ENCODE measurements at regions not wholly inside any gene's neighbourhood (a gene's known extent, or its start where the extent isn't known, plus 50 kb on each side); places are given as distances from the start of the nearest gene placed in this dataset.

DNA sequence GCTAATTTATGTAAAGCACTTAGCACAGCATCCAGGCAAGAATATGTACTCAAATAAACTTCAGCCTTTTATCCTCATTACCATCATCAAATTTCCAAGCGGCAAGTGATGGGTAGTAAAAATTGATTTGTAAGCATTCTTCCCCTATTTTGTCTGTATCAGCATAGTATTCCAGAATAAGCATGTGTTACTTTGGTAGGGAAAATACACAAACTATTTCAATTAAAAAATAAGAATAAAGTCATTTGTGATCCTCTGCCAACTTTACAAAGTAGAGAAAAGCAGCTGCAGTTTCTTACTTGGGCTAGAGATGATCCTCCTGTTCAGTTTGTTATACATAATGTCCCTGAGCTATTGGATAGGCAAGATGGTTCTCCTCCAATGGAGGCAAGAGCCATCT is 493.2 kb downstream of the ZEB2 start:
- Histone ChIP-seq H3K27me3 (replicated peaks in 1 of 7) (no peaks in the 10 kb centered on the region), H3K36me3 (peaks cover 0 to 9% (median 0%) of the 10 kb centered on the region in 6 donors), H3K4me3 (no peak overlapping the region), H3K27ac (no peak overlapping the region), H3K9me3 (peaks cover 0 to 14% (median 11%) of the 10 kb centered on the region in 8 donors), H3K4me1 (no peaks in the 10 kb centered on the region)
- WGBS, 5 donors: 94 to 100% (median 96%) methylated on average over 1 of the region's 1 CpG
- intact Hi-C loops (cut with DNase I; ENCODE audit: low total_unique reads): no loop called here
- no peak for TF ChIP-seq POLR2A (IDR thresholded peaks at IDR 0.05)
- TF ChIP-seq POLR2AphosphoS5 (IDR thresholded peaks at IDR 0.05): no peak
- TF ChIP-seq, protein P1, sequence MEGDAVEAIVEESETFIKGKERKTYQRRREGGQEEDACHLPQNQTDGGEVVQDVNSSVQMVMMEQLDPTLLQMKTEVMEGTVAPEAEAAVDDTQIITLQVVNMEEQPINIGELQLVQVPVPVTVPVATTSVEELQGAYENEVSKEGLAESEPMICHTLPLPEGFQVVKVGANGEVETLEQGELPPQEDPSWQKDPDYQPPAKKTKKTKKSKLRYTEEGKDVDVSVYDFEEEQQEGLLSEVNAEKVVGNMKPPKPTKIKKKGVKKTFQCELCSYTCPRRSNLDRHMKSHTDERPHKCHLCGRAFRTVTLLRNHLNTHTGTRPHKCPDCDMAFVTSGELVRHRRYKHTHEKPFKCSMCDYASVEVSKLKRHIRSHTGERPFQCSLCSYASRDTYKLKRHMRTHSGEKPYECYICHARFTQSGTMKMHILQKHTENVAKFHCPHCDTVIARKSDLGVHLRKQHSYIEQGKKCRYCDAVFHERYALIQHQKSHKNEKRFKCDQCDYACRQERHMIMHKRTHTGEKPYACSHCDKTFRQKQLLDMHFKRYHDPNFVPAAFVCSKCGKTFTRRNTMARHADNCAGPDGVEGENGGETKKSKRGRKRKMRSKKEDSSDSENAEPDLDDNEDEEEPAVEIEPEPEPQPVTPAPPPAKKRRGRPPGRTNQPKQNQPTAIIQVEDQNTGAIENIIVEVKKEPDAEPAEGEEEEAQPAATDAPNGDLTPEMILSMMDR (IDR thresholded peaks at IDR 0.05 in 8 of 11, conservative IDR thresholded peaks at IDR 0.05 in 3 of 11): no peak
- no peak for DNase-seq

- H3K27ac ChIP-seq: no peak overlapping the region
- H3K4me3 ChIP-seq: no peak overlapping the region
- intact Hi-C loops (cut with DNase I; ENCODE audit: low total_unique reads): no loop called here
- H3K36me3 ChIP-seq: peaks cover 0 to 3% (median 0%) of the 10 kb centered on the region in 6 donors
- no peaks in the 10 kb centered on the region for H3K4me1 ChIP-seq
- WGBS, 5 donors: 94 to 99% (median 96%) methylated on average over 6 of the region's 6 CpGs
- no peaks in the 10 kb centered on the region for H3K27me3 ChIP-seq (replicated peaks in 1 of 7)
- no peak for TF ChIP-seq POLR2AphosphoS5 (IDR thresholded peaks at IDR 0.05)
- TF ChIP-seq, protein P1 (IDR thresholded peaks at IDR 0.05 in 8 of 11, conservative IDR thresholded peaks at IDR 0.05 in 3 of 11): no peak
- no peak for TF ChIP-seq POLR2A (IDR thresholded peaks at IDR 0.05)
- no peak for DNase-seq
- H3K9me3 ChIP-seq: peaks cover 0 to 20% (median 13%) of the 10 kb centered on the region in 8 donors
These were observed 499.9 kb downstream of the ZEB2 start for GRCh38 chr2:144020047-144020446.

GRCh38 chr2:144015655-144016245 is 504.2 kb downstream of the ZEB2 start:
- Histone ChIP-seq H3K9me3 (no peaks in the 10 kb centered on the region), H3K36me3 (peaks cover 0 to 3% (median 0%) of the 10 kb centered on the region in 6 donors), H3K4me1 (peaks cover 0 to 7% (median 0%) of the 10 kb centered on the region in 6 donors), H3K27ac (no peak overlapping the region), H3K27me3 (replicated peaks in 1 of 7) (no peaks in the 10 kb centered on the region), H3K4me3 (no peak overlapping the region)
- 90 to 99% (median 95%) methylated on average over 6 of the region's 6 CpGs for WGBS, 5 donors
- DNase-seq: no peak
- intact Hi-C loops (cut with DNase I; ENCODE audit: low total_unique reads): no loop called here
- no peak for TF ChIP-seq POLR2AphosphoS5 (IDR thresholded peaks at IDR 0.05)
- TF ChIP-seq POLR2A (IDR thresholded peaks at IDR 0.05): no peak
- TF ChIP-seq, protein P1 (IDR thresholded peaks at IDR 0.05 in 8 of 11, conservative IDR thresholded peaks at IDR 0.05 in 3 of 11): no peak

- Histone ChIP-seq H3K27me3 (replicated peaks in 1 of 7) (no peaks in the 10 kb centered on the region), H3K9me3 (no peaks in the 10 kb centered on the region), H3K36me3 (peaks cover 0 to 3% (median 0%) of the 10 kb centered on the region in 6 donors), H3K4me3 (no peak overlapping the region), H3K4me1 (peaks cover 0 to 7% (median 0%) of the 10 kb centered on the region in 6 donors), H3K27ac (no peak overlapping the region)
- WGBS, 5 donors: 80 to 87% (median 81%) methylated on average over 3 of the region's 3 CpGs
- TF ChIP-seq POLR2A (IDR thresholded peaks at IDR 0.05) (no peak), POLR2AphosphoS5 (IDR thresholded peaks at IDR 0.05) (no peak)
- TF ChIP-seq, protein P1 (IDR thresholded peaks at IDR 0.05 in 8 of 11, conservative IDR thresholded peaks at IDR 0.05 in 3 of 11): no peak
- no peak for DNase-seq
- intact Hi-C loops (cut with DNase I; ENCODE audit: low total_unique reads): no loop called here
These were observed 504.9 kb downstream of the ZEB2 start for GRCh38 chr2:144015036-144015435.

All from spleen (tissue), 11 donors.